Kidney (tissue), 10 donors: ENCODE measurements at regions not wholly inside any gene's neighbourhood (a gene's known extent, or its start where the extent isn't known, plus 50 kb on each side); places are given as distances from the start of the nearest gene placed in this dataset.
A peak's percentile ranks its signal among the peaks of the same experiment; 100 is the strongest.
"Not testable (repeated sequence)": the region's sequence is repeated elsewhere in the genome, so short reads cannot be mapped to it uniquely, and the experiment has no call there.

Source experiments
- DNase-seq, 5 donors: peaks; one replicate each; pipeline ENCODE4 v3.0.0-alpha.2; 2013 to 2020
- FAIRE-seq: peaks from 2 replicates; lab custom pipeline; 2012; peaks lifted over from hg19 to GRCh38; lab: Jason Lieb, UNC
- H3K27ac ChIP-seq, 2 donors: one replicate each; pipeline ENCODE4 v1.7.0; 2013; ENCODE audit warnings: low read depth in 2 of 2, low read length in 2 of 2, inconsistent platforms in 1 of 2
- H3K27me3 ChIP-seq: one replicate; pipeline ENCODE4 v1.7.1; 2013; ENCODE audit warnings: low read length, inconsistent platforms; ENCODE audit not compliant: control insufficient read depth, insufficient read depth
- H3K36me3 ChIP-seq, 3 donors: one replicate each; pipeline versions ENCODE4 v1.7.0 to v1.7.1; 2013; ENCODE audit warnings: low read length in 3 of 3, control low read depth in 1 of 3, inconsistent platforms in 1 of 3; ENCODE audit not compliant: insufficient read depth in 3 of 3, control insufficient read depth in 2 of 3
- H3K4me1 ChIP-seq, 3 donors: one replicate each; pipeline versions ENCODE4 v1.7.0 to v1.7.1; 2013; ENCODE audit warnings: low read length in 3 of 3, inconsistent platforms in 1 of 3, low read depth in 1 of 3; ENCODE audit not compliant: control insufficient read depth in 2 of 3, insufficient read depth in 2 of 3
- H3K4me3 ChIP-seq, 3 donors: one replicate each; pipeline versions ENCODE4 v1.7.0 to v1.8.1; 2013; ENCODE audit warnings: low read length in 3 of 3, control low read depth in 1 of 3, inconsistent platforms in 1 of 3
- H3K9ac ChIP-seq, 3 donors: one replicate each; pipeline versions ENCODE4 v1.7.0 to v1.7.1; 2013; ENCODE audit warnings: low read length in 3 of 3, control low read depth in 1 of 3, inconsistent platforms in 1 of 3
- H3K9me3 ChIP-seq, 3 donors: one replicate each; pipeline versions ENCODE4 v1.7.0 to v1.7.1; 2013; ENCODE audit warnings: low read length in 3 of 3, control low read depth in 1 of 3, inconsistent platforms in 1 of 3; ENCODE audit not compliant: control insufficient read depth in 2 of 3, insufficient read depth in 1 of 3
- intact Hi-C: fragments of 100-400 bp; cut with DNase I; formaldehyde crosslinking; loops from one replicate; pipeline ENCODE4 v1.11.1; 2022
- donor health status: control.
- donor health status: control.
- donor health status: DM: yes; HTN: yes; CAD: no.
- donor health status: Normal renal cell carcinoma (clear cell type).

DNA sequence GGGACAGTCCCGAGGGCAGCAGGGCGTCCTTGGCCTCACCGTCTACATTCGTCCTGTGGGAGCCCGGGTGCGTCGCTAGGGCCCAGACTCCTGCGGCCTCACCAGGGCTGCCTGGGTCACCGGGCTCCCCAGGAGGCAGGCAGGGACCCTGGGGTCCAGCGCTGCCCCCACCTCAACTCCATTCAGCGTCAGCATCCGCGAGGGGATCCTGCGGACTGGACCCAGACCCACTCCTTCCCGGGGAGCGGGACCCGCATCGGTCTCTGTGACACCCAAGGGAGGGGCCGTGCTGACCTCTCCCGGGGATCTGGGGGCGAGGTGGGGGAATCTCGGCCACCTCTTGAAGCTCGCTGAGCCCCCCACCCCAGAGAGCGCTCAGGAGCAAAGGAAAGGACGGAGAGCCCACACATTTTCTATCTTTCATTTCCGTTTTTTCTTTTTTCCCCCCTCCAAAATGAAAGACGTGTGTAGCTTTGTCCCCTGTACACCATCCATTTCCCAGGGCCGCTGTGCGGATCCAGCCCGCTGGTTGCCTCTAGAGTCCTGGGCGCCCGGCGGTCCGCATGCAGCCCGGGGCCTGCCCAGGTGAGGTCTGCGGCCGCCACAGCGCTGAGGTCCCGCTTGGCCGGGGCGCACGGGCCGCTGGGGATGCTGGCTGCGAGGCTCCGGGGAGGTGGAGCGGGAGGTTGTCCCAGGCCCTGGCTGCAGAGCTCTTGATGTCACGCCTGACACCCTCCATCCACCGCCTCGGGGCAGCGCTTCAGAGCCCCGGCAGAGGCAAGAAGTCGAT, 178.0 kb upstream of the TPTE start:
- H3K27me3 ChIP-seq, H3K36me3 ChIP-seq, H3K27ac ChIP-seq, intact Hi-C loops, H3K9ac ChIP-seq, H3K4me3 ChIP-seq, FAIRE-seq, H3K4me1 ChIP-seq: not testable (repeated sequence)
- DNase-seq, result peak in 2 of 5 donors; percentile 34 to 85
- H3K9me3 ChIP-seq, result peaks cover 3 to 11% (median 8%) of the 10 kb centered on the region in 3 donors

DNA sequence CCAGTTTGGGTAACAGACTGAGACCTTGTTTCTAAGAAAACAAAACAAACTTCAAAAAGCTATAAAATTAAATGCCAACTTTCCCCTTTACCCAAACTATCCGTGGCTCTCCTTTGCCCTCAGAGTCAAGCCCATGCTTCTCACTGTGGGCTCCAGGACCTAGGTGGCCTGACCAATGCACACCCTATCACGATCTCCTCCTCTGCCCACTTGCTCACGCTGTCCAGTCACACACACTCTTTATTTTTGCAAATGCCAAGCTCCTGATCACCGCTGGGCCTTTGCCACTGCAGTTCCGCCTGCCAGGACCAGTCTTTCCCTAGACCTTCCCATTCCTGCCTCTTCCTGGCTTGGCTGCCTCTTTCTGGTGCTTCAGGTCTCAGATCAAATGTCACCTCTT, 177.1 kb upstream of the TPTE start:
- H3K27me3 ChIP-seq, H3K9ac ChIP-seq, H3K9me3 ChIP-seq, H3K27ac ChIP-seq, DNase-seq, H3K36me3 ChIP-seq, H3K4me3 ChIP-seq, intact Hi-C loops, H3K4me1 ChIP-seq, FAIRE-seq: not testable (repeated sequence)

DNA sequence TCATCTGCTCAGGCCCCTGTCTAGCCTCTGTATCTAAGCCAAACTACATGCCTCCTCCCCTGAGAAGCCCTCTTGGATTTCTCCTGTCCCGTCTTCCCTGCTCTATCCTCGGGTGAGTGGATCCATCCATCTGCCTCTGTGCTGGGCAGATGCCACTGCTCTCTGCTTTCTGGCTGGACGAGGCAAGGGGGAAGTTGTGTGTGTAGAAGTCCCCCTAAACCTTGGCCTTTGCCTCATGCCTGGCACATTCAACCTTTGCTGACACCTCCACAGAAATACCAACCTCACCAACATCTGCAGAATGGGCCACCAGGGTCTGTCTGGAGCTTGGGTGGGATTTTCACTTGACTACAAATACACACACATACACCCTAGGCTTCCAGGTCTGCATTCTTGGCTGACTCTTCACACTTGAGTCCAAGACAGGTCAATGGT, 176.2 kb upstream of the TPTE start:
- H3K9me3 ChIP-seq, H3K27me3 ChIP-seq, FAIRE-seq, H3K4me3 ChIP-seq, intact Hi-C loops, H3K4me1 ChIP-seq, H3K36me3 ChIP-seq, H3K27ac ChIP-seq, H3K9ac ChIP-seq: not testable (repeated sequence)
- peak in 2 of 5 donors; percentile 22 to 65 for DNase-seq

DNA sequence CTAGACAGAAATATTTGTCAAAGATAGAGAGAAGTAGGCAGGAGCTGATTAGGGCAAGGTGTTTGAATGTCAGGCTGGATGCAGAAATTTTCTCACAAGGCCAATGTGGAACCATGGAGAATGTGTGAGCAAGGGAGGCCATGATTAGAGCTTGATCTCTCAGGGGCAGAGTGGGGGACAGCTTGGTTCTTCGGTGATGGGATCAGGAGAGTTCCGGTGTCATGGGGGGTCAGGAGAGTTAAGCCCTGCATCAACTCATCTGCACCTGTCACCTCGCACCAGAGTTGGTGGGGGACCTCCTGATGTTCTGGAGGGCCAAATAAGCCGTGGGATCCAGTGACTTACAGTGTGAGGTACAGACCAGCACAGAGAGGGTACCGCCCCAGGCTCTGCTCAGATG, 175.1 kb upstream of the TPTE start:
- peak in 1 of 5 donors; percentile 21 for DNase-seq
- H3K9me3 ChIP-seq, H3K4me3 ChIP-seq, H3K27me3 ChIP-seq, H3K36me3 ChIP-seq, H3K9ac ChIP-seq, H3K27ac ChIP-seq, H3K4me1 ChIP-seq, intact Hi-C loops, FAIRE-seq: not testable (repeated sequence)

DNA sequence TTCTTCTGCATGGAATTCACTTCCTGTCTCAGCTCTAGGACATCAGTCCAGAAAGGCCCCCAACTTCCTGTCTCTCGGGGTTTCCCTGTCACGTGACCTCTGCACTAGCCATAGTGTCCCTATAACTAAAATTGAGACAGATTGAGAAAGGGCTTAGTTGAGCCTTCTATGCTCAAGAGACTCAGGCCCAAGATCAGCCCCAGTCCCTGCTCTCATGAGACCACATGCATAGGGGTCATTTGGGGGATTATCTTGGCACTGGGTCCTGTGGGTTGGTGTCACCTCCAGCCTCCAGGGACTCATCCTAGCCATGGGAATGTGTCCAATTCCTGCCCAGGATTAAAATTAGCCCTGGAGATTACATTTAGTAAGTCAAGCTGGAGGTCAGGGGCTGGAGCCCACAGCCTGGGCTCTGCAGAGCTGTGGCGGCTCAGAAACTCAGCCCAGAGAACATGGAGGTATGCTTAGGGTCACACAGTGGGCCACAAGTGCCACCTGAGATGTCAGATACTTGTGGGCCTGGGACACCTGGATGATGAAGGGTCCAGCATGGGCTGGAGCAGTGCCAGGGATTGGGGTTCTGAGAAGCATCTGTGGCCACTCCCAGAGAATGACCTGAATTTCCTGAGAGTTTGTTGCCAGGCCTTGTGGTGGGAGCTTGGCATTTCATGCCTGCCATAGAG, 174.3 kb upstream of the TPTE start:
- H3K27me3 ChIP-seq, intact Hi-C loops, H3K27ac ChIP-seq, H3K9ac ChIP-seq, H3K4me3 ChIP-seq, H3K36me3 ChIP-seq, H3K4me1 ChIP-seq, FAIRE-seq: not testable (repeated sequence)
- DNase-seq, result peak in 1 of 5 donors; percentile 32
- peaks cover 3 to 12% (median 8%) of the 10 kb centered on the region in 3 donors for H3K9me3 ChIP-seq

DNA sequence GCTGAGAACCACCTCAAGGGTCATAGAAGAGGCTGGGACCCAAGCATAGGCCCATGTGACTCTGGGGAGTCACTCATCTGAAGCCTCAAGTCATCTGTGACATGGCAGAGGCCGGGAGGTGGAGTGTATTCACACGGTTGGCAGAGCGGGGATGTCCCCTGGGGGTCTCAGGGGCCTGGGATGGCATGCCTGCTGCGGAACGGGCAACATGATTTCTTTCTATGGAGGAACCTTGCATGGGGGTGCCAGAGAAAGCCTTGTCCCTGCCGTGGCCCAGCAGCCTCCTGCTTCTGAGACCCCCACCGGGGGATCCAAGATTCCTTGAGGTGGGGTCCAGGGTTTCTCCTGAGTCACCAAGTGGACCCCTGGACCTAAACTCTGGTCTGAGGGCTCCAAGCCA, 173.7 kb upstream of the TPTE start:
- H3K27me3 ChIP-seq, H3K9ac ChIP-seq, H3K27ac ChIP-seq, H3K36me3 ChIP-seq, FAIRE-seq, H3K4me3 ChIP-seq, H3K4me1 ChIP-seq, intact Hi-C loops: not testable (repeated sequence)
- DNase-seq, result peak in 2 of 5 donors; percentile 32 to 77
- peaks cover 3 to 12% (median 8%) of the 10 kb centered on the region in 3 donors for H3K9me3 ChIP-seq

DNA sequence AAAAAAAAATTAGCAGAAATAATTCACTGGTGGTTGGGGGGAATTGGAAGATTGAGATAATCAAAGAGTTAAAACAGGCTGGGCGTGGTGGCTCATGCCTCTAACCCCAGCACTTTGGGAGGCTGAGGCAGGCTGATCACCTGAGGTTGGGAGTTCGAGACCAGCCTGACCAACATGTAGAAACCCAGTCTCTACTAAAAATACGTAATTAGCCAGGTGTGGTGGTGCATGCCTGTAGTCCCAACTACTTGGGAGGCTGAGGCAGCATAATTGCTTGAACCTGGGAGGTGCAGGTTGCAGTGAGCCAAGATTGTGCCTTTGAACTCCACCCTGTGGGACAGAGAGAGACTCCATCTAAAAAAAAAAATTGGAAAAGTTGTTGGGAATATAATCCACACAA, 173.2 kb upstream of the TPTE start:
- FAIRE-seq, DNase-seq, H3K4me1 ChIP-seq, H3K4me3 ChIP-seq, H3K27me3 ChIP-seq, H3K27ac ChIP-seq, intact Hi-C loops, H3K9ac ChIP-seq, H3K36me3 ChIP-seq: not testable (repeated sequence)
- H3K9me3 ChIP-seq, result peaks cover 6 to 12% (median 10%) of the 10 kb centered on the region in 3 donors

DNA sequence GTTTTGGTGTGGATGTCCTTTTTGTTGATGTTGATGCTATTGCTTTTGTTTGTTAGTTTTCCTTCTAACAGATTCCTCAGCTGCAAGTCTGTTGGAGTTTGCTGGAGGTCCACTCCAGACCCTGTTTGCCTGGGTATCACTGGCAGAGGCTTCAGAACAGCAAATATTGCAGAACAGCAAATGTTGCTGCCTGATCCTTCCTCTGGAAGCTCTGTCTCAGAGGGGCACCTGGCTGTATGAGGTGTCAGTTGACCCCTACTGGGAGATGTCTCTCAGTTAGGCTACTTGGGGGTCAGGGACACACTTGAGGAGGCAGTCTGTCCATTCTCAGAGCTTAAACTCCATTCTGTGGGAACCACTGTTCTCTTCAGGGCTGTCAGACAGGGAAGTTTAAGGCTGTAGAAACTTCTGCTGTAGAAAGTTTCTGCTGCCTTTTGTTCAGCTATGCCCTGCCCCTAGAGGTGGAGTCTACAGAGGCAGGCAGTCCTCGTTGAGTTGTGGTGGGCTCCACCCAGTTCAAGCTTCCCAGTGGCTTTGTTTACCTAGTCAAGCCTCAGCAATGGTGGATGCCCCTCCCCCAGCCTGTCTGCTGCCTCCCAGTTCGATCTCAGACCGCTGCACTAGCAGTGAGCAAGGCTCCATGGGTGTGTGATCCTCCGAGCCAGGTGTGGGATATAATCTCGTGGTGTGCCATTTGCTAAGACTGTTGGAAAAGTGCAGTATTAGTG, 166.4 kb upstream of the TPTE start:
- H3K27ac ChIP-seq, H3K4me3 ChIP-seq, H3K9ac ChIP-seq, FAIRE-seq, H3K27me3 ChIP-seq, H3K36me3 ChIP-seq, DNase-seq, intact Hi-C loops, H3K4me1 ChIP-seq: not testable (repeated sequence)
- H3K9me3 ChIP-seq, result peaks cover 3 to 18% (median 10%) of the 10 kb centered on the region in 3 donors
